Chondrocyte (in vitro differentiated cells): ENCODE measurements at regions not wholly inside any gene's neighbourhood (a gene's known extent, or its start where the extent isn't known, plus 50 kb on each side); places are given as distances from the start of the nearest gene placed in this dataset.

Source experiments
- DNase-seq: peaks from one replicate; pipeline ENCODE4 v3.0.0; 2021; ENCODE audit warnings: mixed read lengths, low spot score
- H3K27ac Mint-ChIP-seq: one replicate; pipeline ENCODE4 v1.8.0; 2021; ENCODE audit warnings: mild to moderate bottlenecking, moderate library complexity, mixed read lengths; ENCODE audit not compliant: unreplicated experiment
- H3K27me3 Mint-ChIP-seq: 2 replicates; pipeline ENCODE4 v1.8.0; 2021; ENCODE audit warnings: low read depth, mixed read lengths
- H3K36me3 Mint-ChIP-seq: 2 replicates; pipeline ENCODE4 v1.8.0; 2021; ENCODE audit warnings: low read depth, mixed read lengths
- H3K4me1 Mint-ChIP-seq: 2 replicates; pipeline ENCODE4 v1.8.0; 2021; ENCODE audit warnings: low read depth, mild to moderate bottlenecking, mixed read lengths
- H3K4me3 Mint-ChIP-seq: one replicate; pipeline ENCODE4 v1.8.0; 2021; ENCODE audit warnings: mild to moderate bottlenecking, moderate library complexity, mixed read lengths; ENCODE audit not compliant: unreplicated experiment
- H3K9me3 Mint-ChIP-seq: 2 replicates; pipeline ENCODE4 v1.8.0; 2021; ENCODE audit warnings: low read depth, mixed read lengths
- CTCF ChIP-seq: fragments of 200-600 bp; sonication (generic); IDR thresholded peaks from 2 replicates; pipeline ENCODE4 v1.5.0; 2021; ENCODE audit warnings: antibody characterized with exemption, mild to moderate bottlenecking, moderate library complexity

- H3K4me1 Mint-ChIP-seq: peaks cover 11% of the 10 kb centered on the region
- H3K9me3 Mint-ChIP-seq: no peaks in the 10 kb centered on the region
These were observed 214.1 kb downstream of the DUSP6 start for GRCh38 chr12:89138048-89138852.

GRCh38 chr12:89135976-89136634 lies 216.2 kb downstream of the DUSP6 start:
- Mint-ChIP-seq H3K27ac (no peak overlapping the region), H3K36me3 (no peaks in the 10 kb centered on the region), H3K4me1 (peaks cover 11% of the 10 kb centered on the region), H3K4me3 (no peak overlapping the region), H3K9me3 (no peaks in the 10 kb centered on the region), H3K27me3 (no peaks in the 10 kb centered on the region)
- no peak for TF ChIP-seq CTCF
- no peak for DNase-seq

More at GRCh38 chr12:89138048-89138852, 214.1 kb downstream of the DUSP6 start:
- H3K4me3 Mint-ChIP-seq: no peak overlapping the region
- H3K27ac Mint-ChIP-seq: no peak overlapping the region
- no peak for TF ChIP-seq CTCF
- H3K27me3 Mint-ChIP-seq: no peaks in the 10 kb centered on the region
- H3K36me3 Mint-ChIP-seq: no peaks in the 10 kb centered on the region
- DNase-seq: no peak

GRCh38 chr12:89134213-89134770 lies 218.0 kb downstream of the DUSP6 start:
- no peak overlapping the region for H3K4me3 Mint-ChIP-seq
- no peak for DNase-seq
- no peaks in the 10 kb centered on the region for H3K36me3 Mint-ChIP-seq
- H3K9me3 Mint-ChIP-seq: no peaks in the 10 kb centered on the region
- no peak for TF ChIP-seq CTCF
- H3K27me3 Mint-ChIP-seq: no peaks in the 10 kb centered on the region
- H3K27ac Mint-ChIP-seq: no peak overlapping the region
- peaks cover 6% of the 10 kb centered on the region for H3K4me1 Mint-ChIP-seq

- no peak for DNase-seq
- no peak overlapping the region for H3K4me3 Mint-ChIP-seq
- no peaks in the 10 kb centered on the region for H3K9me3 Mint-ChIP-seq
- no peak for TF ChIP-seq CTCF
- no peak overlapping the region for H3K27ac Mint-ChIP-seq
- no peaks in the 10 kb centered on the region for H3K36me3 Mint-ChIP-seq
- no peaks in the 10 kb centered on the region for H3K4me1 Mint-ChIP-seq
- no peaks in the 10 kb centered on the region for H3K27me3 Mint-ChIP-seq
These were observed 223.0 kb downstream of the DUSP6 start for GRCh38 chr12:89129167-89129870.

- Mint-ChIP-seq H3K27me3 (no peaks in the 10 kb centered on the region), H3K9me3 (no peaks in the 10 kb centered on the region), H3K4me1 (no peaks in the 10 kb centered on the region), H3K4me3 (no peak overlapping the region), H3K36me3 (no peaks in the 10 kb centered on the region), H3K27ac (no peak overlapping the region)
- no peak for TF ChIP-seq CTCF
- DNase-seq: no peak
These were observed 225.6 kb downstream of the DUSP6 start for GRCh38 chr12:89126712-89127111.
